ENCODE measurements at regions not wholly inside any gene's neighbourhood (a gene's known extent, or its start where the extent isn't known, plus 50 kb on each side); places are given as distances from the start of the nearest gene placed in this dataset.

DNA sequence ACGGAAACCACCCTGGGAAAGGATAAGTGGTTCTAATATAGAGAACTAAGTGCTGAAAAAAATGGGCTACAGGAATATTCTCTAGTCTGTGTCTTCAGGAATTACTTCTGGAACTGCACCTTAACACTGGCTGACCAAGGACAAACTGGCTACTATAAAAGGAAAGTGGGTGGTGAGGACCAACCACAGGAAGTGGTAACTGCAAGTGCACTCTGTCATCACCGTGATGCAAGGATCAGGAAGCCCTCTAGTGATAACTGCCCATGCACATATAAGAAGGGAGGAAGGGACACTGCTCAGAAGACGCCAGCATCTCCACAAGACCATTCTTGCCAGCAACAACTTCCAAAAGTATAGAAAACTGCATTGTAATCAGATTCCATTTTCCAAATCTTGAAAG, 424.4 kb upstream of the RGPD4 start:
- DNase-seq: no peak

DNA sequence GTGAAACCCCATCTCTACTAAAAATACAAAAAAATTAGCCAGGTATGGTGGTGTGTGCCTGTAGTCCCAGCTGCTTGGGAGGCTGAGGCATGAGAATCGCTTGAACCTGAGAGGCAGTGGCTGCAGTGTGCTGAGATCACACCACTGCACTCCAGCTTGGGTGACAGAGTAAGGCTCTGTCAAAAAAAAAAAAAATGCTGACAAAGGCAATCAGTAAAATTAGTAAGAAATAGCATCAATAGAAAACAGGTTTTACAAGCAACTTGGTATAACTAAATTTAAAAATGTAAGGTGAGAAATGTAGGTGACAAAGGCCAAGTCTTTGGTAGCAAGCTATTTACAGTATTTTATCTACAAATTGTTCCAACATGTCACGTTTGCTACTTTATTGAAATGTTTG, 421.4 kb upstream of the RGPD4 start:
- no peak for DNase-seq

DNA sequence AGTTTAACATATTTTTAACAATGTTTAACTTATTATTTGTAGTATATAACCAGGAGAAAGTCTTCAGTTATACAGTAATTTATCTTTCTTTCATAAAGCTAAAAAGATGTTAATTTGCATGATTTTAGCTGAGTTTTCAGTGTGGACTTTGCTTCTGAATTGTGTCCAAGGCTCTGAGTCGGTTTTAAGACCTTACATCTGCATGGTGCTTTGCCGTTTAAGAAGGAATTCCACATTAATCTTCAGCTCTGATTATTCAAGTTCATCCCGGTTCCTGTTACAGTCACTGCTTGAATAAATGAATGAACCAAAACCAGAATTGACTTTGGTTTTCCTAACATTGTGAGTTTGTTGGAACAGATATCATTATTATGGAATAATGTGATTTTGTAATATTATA, 419.7 kb upstream of the RGPD4 start:
- DNase-seq: no peak

DNA sequence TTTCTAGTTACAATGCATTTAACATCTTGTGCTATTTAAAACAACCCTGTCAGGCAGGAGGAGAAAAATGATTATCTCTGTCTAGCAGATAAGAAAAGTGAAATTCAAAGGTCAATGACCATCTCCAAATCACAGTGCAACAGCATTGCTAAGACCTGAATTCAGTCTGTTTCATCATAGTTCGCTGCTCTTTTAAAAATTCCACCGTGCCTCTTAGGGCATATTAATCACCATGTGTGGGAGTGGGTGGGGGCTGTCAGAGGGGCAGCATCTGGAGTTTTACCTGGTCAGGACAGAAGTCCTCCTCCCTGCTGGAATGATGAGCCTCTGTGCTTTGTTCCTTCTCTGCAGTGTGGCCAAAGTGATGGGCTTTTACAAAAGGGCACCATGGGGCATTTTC, 418.7 kb upstream of the RGPD4 start:
- DNase-seq: no peak

DNA sequence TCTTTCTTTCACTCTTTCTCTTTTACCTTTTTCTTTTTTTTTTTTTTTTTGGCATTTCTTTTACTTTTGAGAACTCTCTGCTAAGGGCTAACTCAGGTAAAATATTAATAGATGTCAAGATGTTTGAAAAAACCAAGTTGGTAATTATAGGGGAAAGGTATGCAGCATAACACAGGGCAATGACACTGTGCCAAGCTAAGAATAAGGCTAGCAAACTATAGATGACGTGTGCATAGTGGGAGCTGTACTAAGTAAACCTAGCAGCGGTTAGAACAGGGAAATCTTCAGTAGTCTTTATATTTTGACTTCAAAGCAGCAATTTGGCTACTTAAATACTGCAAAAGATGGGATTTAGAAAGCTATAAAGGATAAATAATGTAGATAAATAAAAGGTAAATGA, 415.4 kb upstream of the RGPD4 start:
- DNase-seq: peak; percentile 30

DNA sequence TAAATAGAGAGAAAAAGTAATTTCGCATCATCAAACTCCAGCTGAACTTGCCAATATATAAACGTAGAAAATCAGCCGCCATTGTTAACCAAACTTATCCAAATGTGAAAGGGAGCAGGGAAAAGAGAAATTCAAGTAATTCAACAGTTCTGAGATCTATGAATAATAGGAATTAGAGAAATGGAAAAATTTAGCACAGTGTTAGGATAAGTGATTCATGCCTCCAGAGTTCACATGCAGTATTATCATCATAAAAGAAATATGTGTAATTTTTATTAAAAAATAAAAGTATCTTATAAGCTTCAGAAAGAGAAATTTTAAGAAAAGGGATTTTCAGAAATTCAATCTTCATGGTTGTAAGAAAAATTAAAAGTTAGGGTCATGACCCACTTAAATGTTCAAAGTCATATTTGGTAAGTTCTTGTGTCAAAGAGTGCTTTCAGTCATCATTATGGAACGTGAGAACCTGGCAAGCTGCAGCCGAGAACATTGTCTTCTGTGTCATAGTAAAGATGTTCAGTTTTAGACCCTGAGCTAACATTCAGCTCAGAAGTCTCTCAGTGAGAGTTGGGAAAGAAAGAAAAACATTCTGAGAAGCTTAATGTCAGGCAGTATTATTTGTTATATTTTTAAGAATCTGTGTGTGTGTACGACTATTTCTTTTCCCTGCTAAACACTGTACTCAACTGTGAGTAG, 414.3 kb upstream of the RGPD4 start:
- no peak for DNase-seq

DNA sequence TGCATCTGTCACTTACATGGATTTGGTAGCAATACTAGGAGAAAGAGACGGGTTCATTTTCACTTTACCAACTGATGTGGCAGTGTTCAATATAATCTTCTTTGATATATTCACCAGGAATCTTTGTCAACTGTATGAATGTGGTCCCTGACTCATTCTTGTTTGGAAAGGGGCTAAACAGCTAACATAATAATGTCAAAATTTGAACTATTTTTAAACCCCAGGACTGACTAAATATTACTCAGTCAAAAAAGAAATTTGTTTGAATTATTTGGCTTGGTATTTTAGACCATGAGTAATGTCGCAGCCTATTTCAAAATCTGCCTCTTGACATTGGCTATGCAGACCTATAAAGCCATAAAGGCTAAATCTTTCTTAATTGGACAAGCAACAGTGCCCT, 413.7 kb upstream of the RGPD4 start:
- no peak for DNase-seq

DNA sequence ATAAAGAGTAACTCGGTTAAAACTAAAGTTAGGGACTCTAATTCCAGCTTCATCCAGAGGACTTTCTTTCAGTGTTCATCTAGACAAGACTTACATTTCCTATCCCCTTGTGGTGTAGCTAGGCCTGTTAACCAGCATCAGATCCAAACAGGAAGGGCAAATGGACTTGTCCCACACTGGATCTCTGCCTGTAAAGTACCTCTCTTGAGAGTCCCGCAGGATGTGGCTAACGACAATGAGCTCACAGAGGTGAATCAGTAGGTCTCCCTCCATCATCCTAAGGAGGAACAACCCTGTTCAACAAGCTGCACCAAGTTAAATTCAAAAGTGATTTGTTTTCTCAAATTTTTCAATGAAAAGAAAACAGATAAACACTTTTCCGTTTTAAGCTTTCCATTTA, 412.3 kb upstream of the RGPD4 start:
- DNase-seq: peak; percentile 6

DNA sequence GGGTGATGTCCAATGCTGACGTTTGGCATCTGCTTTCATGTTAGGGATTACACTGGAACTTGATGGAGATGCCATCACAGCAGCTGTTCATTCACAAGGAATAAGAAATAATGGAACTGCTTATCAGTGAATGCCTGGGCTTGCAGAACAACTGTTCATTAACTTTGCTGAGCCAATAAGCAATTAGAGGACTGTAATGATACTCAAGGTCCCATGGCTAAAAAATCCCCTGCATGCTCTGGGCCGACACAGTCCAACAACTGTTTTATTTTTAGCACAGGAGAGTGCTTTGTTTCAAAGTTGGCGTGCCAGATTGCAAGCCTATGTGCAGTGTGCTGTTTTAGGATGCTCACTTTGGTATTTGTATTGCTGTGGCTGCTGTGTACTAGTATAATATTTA, 408.0 kb upstream of the RGPD4 start:
- DNase-seq: no peak

DNA sequence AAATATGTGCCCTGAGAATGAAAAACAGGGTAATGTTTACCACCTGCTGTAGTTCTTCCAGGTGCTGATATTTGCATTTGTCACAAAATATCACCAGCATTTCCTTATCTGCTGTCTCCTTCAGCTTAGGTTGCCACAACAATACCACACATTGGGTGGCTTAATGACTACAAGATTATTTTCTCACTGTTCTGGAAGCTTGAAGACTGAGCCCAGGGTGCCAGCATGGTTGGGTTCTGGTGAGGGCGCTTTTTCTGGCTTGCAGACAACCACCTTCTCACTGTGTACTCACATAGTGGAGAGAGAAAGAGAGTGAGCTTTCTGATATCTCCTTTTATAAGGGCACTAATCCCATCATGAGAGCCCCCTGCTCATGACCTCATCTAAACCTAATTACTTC, 407.5 kb upstream of the RGPD4 start:
- peak; percentile 8 for DNase-seq

DNA sequence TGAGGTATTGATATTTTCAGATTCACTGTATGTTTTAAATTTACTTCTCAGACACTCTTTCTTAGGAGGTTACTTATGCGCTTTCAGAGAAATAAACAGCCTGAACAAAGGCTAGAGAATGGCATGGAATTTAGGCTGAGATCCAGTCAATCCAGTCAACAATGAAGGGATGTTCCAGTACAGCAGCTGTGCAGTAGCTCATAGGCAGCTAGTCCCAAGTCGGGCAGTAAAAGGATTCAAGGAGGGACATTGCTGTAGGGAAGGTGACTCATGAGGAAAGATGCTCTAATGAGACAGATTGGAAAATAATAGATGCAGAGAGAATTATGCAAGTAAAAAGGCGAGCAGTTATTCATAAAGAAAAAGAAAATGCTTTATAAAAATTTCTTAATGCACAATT, 397.9 kb upstream of the RGPD4 start:
- no peak for DNase-seq

DNA sequence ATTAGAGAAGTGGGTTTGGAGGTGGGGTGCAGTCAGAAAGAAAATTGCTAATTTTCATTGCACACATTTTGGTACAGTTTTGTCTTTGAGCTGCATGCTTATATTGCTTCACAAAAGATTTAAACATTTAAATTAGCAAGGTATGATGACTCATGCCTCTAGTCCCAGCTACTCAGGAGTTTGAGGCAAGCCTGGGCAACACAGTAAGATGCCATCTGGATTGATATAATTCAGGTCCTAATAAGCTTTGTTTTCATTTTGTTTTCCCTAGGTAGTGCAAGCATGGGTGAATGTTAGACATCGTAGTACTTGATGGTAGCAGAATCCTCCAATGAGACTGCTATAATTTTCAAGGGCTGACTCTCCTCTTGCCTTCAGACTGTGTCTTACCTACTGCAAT, 396.7 kb upstream of the RGPD4 start:
- DNase-seq: no peak

DNA sequence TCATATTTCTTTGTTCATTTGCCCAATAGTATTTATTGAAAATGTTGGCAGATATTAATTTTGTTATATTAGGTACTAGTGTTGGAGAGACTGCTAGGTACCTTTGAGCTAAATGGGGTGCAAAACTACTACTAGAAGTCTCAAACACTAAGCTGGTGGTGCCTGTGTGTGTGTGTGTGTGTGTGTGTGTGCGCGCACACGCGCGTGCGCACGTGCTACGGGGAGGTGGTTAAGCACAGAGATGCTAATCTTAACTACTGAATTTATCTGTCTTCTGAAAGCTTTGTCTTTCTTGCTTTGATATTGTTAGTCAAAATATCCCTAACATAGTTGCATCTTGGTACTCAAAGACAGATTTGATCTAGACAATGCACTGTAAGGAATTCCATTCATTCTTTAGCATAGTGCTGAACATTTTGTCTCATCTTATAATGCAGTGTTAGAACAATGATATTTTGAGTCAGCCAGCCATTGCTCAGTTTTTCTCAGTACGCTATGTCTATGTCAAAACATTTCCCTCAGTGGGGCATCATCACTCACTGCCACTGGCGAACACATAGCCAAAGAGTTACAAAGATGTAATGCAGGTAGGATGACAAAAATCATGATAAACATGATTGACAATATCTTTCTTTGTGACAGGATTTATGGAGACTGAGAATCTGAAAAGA, 396.0 kb upstream of the RGPD4 start:
- no peak for DNase-seq

DNA sequence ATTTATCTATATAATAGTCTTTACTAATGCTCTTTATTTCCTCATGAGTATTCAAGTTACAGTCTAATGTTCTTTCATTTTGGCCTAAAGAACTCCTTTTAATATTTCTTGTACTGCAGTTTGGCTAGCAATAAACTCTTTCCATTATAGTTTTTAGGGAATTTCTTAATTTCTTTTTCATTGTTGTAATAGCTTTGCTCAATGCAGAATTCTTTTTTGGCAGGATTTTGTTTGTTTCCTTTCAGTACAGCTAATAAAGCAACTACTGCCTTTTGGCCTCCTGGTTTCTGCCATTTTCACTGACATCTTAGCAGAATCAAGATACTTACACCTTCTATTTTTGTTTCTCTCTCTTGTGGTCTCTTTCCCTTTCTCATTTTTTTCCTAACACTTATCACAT, 390.4 kb upstream of the RGPD4 start:
- no peak for DNase-seq

DNA sequence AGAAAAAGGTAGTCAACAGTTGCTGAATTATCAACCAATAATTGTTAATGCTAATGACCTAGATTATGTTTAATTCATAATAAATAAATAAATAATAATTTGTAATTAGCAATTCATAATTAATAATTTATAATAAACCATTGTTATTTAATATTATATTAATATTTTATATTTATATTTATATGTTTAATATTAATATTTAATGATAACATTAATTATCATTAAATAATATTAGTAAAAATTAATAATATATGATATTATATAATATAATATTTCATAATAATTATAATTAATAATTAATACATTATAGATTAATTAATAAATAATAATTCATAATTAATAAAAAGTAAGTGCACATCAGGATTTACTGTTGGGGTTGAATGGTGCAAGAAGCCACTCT, 389.4 kb upstream of the RGPD4 start:
- DNase-seq: no peak

DNA sequence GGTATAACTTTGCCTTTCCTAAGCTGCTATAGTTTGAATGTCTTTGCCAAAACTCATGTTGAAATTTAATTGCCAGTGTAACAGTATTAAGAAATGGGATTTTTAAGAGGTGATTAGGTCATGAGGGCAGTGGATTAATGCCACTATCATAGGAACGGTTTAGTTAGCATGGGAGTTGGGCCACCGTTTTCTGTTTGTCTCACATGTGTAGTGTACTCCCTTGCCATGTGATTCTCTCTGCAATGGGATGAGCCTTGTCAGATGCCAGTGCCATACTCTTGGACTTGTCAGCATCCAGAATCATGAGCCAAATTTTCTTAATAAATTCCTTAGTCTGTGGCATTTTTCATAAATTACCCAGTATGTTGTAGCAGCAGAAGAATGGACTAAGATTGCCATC, 388.9 kb upstream of the RGPD4 start:
- no peak for DNase-seq

DNA sequence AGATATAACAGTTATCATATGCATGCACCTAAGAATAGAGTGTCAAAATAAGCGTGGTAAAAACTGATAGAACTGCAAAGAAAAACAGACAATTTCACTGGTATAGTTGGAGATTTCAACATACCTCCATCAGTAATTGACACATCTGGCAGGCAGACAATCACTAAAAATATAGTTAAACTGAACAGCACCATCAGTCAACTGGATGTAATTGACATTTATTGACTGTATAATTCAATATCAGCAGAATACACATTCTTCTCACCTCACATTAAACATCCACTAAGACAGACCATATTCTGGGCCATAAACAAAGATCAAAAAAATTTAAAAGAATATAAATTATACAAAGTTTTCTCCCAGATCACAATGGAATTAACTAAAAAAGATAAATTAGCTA, 378.5 kb upstream of the RGPD4 start:
- no peak for DNase-seq

DNA sequence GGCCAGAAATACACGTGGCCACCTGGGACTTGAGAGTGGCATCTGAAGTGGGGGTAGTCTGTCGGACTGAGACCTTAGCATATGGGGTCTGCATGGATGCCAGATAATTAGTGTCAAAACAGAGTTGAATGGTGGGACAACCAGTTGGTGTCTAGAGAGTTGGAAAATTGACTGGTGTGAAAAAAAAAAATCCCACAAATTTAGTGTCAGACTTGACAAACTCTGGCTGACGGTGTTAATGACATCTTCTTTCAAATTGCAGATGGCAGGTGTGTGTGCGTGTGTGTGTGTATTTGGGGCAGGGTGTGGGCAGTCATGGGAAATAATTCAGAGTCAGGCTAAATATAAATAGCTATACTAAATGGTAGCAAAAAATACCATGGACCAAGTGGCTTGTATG, 365.4 kb upstream of the RGPD4 start:
- DNase-seq: no peak

DNA sequence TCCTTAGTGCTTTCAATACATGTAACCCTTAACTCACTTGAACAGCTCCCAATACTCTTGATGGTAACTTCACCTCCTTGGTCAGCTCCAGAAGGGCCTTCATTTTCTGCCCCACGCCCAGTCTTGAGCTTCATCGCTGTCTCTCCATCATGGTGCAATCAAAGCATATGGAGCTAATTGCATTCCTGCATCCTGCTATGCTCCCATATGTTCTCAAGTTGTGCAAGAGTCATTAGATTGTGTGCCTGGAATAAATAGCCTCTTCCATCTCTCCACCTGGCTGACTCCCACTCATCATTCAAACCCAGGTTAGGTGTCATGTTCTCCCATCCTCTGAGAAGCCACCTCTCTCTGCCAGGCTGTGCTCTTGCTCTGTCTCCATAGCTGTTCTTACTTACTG, 364.5 kb upstream of the RGPD4 start:
- DNase-seq: peak; percentile 26

DNA sequence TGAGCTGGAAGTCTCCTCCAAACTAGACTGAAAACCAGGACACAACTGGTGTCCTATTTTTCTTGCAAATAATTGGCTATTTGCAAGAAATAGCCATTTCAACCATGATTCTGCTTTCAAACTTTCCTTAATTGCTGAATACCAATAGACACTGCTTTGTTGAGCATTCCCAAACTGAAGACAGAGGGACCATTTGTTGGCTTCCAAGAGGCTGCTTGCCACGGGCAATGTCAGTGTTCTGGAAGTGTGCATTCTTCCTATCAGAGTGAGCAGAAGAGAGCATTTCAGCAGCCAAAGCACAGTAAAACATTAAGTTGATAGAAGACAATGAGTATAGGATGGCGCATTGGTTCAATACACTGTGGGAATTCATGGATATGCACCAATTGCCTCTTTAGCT, 360.5 kb upstream of the RGPD4 start:
- DNase-seq: no peak

DNA sequence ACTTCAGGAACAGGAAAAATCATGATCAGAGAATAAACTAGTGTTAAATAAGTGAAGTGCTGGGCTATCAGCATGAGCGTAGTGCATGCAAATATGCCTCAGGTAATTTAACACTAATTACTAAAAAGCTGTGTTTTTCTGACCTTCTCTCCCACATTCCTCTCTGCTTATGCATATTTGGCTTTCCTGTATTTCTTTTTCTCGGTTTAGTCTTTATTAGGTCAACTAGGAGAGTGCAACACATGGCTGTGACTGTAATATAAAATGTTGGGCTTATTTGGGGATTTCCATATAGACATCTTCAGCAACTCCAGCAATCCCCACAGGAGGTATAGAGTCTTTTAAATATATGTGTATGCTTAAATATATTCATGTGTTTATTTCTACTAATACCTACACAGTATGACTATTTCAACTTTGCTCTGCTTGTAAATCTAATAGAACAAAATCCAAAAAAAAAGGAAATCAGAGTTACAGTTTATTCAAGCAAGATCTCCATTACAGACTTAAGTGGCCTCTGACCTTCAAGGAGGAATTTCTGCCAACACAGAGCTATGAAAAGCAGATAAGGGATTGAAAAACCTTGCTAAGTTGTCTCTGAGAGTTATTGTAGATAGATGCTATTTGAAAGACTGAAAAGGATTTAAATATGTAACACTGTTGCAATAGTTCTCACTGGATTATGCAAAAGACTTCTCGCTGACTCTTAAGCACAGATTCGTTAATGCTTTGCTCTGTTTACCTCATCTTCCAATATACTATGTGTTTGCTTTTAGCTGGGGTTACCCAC, 359.5 kb upstream of the RGPD4 start:
- DNase-seq: no peak

DNA sequence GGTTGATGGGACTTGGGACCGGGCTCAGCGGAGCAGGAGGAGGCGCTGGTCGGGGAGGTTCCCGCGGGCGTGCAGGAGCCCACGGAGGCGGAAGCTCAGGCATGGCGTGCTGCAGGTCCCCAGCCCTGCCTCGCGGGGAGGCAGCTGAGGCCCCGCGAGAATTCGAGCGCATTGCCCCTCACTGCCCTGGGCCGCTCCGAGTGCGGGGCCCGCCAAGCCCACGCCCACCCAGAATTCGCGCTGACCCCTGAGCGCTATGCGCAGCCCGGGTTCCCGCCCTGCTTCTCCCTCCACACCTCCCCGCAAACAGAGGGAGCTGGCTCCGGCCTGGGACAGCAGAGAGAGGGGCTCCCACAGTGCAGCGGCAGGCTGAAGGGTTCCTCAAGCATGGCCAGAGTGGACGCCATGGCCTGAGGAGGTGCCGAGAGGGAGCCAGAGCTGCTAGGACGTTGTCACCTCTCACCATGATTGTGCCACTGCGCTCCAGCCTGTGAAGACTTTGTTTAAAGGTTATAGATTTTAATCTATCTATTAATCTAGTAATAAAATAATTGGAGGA, 357.2 kb upstream of the RGPD4 start:
- DNase-seq: no peak

DNA sequence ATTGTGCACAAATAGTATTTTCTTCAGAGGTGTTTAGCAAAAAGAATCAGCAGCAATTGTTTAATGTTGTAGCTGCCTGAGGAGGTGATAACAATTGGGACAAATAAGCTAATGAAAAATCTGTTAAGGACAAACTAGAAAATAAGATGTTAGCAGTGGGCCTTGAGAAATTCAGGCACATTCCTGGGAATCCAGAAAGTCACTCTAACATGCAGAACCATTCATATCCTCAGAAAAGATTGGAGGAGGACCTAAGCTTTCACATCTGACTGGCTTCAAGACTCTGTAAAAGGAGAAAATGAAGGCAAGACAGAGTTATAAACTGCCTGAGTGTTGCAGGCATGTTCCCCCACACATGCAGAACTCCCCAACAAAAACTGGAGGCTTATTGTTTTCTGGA, 353.5 kb upstream of the RGPD4 start:
- DNase-seq: no peak

DNA sequence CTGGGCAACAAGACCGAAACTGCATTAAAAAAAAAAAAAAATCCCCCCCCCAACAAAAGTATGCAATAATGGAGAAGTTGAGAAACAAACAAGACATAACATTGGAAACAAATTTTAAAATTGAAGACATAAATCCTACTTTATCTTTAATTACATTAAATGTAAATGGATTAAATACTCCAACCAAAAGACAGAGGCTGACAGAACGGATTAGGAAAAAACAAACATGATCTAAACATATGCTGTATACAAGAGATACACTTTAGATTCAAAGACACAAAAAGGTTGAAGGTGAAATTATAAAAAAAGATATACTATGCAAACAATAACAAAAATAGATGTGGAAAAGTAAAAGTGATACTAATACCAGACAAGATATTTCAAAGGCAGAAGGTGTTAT, 350.8 kb upstream of the RGPD4 start:
- no peak for DNase-seq
